HAP-1 (cell line): ENCODE measurements at regions not wholly inside any gene's neighbourhood (a gene's known extent, or its start where the extent isn't known, plus 50 kb on each side); places are given as distances from the start of the nearest gene placed in this dataset.

Source experiments
- DNase-seq, 2 experiments: peaks; one replicate each; pipeline ENCODE4 v3.0.0-alpha.2; 2016 to 2020; ENCODE audit warnings: low spot score in 2 of 2
- H3K27me3 ChIP-seq: fragments of 250-450 bp; sonication (Bioruptor Pico); 2 replicates; pipeline ENCODE4 v1.5.1; 2020; ENCODE audit warnings: low read depth, mild to moderate bottlenecking, moderate library complexity
- H3K36me3 ChIP-seq: fragments of 250-450 bp; sonication (Bioruptor Pico); replicated peaks from 2 replicates; pipeline ENCODE4 v1.5.1; 2020; ENCODE audit warnings: mild to moderate bottlenecking
- H3K4me1 ChIP-seq: fragments of 250-450 bp; sonication (Bioruptor Pico); 2 replicates; pipeline ENCODE4 v1.5.1; 2020; ENCODE audit warnings: mild to moderate bottlenecking
- H3K4me3 ChIP-seq: fragments of 250-450 bp; sonication (Bioruptor Pico); 2 replicates; pipeline ENCODE4 v1.5.1; 2020; ENCODE audit warnings: mild to moderate bottlenecking, moderate library complexity
- H3K9me3 ChIP-seq: fragments of 250-450 bp; sonication (Bioruptor Pico); 2 replicates; pipeline ENCODE4 v1.5.1; 2020; ENCODE audit warnings: mild to moderate bottlenecking, moderate library complexity
- in situ Hi-C: fragments of 300-500 bp; cut with MboI; formaldehyde crosslinking; loops from 3 replicates; pipeline ENCODE4 v1.14.3; 2020; ENCODE audit warnings: low sequenced_read_pairs, inconsistent platforms, mixed read lengths

DNA sequence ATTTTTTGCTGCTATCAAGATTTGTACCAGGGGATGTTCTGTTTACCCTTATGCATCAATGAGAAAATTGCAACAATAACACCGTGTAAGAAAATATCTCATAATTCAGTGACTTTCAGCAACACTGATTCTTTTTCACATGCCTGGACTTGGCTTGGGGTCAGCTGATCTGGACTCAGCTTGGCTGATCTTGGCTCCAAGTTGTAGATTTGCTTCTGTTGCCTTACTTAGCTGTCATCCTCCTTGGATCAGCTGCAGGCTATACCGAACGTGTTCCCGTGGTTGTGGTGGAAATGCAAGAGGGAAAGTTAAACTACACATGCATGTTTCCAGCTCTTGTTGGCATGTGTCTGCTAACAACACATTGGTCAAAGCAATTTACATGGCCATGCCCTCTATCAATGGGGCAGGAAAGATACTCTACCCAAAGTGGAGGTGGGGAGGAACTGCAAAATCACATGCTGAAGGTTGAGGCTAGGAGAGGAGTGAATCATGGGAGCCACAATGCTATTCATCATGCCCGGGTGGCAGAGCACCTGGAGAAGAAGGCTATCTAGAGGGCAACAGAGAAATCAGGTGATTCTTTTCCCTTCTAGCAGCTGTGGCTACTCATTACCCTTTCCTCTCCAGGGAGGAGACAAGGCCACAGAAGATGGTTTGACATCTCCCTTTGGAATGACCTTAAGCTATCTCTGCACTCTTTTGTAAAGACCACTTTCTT is 1276.3 kb upstream of the AUTS2 start:
- in situ Hi-C loops, result no loop called here
- no peak overlapping the region for H3K4me3 ChIP-seq
- H3K36me3 ChIP-seq, result no peaks in the 10 kb centered on the region

DNA sequence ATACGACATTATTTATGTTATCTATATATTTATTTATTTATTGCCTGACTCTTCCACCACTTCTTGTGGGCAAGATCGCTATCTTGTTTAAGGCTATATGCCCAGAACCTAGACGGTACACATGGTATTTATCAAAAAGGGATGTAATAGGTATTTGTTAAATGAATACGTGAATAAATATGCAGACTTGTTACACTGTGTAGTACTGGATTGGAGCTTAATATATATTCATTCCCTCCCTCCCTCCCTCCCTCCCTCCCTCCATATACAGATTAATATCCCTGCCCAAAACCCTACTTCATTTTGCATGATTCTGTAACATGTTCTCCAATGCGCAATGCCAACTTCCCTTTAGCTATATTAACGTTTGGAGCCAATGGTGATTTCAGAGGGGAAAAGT is 1273.7 kb upstream of the AUTS2 start:
- Histone ChIP-seq H3K4me3 (no peak overlapping the region), H3K9me3 (no peaks in the 10 kb centered on the region), H3K27me3 (no peaks in the 10 kb centered on the region), H3K4me1 (no peaks in the 10 kb centered on the region), H3K36me3 (no peaks in the 10 kb centered on the region)
- in situ Hi-C loops, result no loop called here
- DNase-seq, result no peak

More for the DNA sequence above, 1276.3 kb upstream of the AUTS2 start:
- no peaks in the 10 kb centered on the region for H3K4me1 ChIP-seq
- H3K27me3 ChIP-seq, result no peaks in the 10 kb centered on the region
- no peak for DNase-seq
- H3K9me3 ChIP-seq, result no peaks in the 10 kb centered on the region

DNA sequence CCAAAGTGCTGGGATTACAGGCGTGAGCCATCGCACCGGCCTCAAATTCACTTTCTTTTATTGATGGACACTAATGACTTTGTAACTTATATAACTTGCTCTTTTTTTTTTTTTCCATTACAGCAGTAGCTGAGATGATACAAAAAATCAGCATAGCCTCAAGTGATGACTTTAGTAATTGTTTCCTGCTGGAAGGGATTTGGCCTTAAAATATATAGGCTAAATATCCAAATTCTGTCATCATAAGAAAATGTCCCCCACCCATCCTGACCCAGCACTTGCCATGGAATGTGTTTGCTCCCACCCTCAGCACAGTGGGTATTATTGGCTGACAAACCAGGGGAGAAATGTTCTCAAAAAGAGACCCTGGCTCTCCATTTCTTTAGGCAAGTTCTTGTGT is 1264.1 kb upstream of the AUTS2 start:
- in situ Hi-C loops, result no loop called here
- DNase-seq, result no peak
- Histone ChIP-seq H3K4me3 (no peak overlapping the region), H3K9me3 (no peaks in the 10 kb centered on the region), H3K27me3 (no peaks in the 10 kb centered on the region), H3K36me3 (no peaks in the 10 kb centered on the region), H3K4me1 (no peaks in the 10 kb centered on the region)

DNA sequence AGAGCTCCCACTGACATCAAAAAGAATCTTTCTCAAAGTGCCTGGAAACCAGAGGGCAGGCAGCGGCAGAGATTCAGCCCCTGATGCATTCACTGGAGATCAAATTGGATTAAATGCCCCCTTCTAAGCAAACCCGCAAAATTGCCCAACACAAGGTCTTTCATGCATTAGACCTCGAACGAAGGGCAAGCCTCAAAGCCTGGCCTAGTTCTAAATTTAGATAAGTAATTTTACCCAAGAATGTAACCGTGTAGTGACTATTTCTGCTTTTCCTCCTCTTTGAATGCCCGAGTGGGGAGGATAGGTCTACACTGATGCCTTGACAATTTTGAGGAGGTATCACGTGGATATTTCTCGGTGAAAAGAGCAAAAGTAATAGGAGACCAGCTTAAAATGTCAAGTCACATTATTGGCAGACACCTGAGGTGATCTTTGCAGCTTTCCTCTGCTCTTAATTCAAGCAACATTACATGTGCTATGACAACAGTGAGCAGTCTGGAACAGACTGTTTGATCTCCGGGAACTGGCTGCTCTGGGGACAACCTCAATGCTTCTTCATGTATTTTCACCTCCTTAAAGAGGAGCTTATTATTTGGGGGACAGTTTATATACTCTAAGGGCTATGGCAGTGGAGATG is 1263.5 kb upstream of the AUTS2 start:
- no peak for DNase-seq
- in situ Hi-C loops, result no loop called here
- H3K27me3 ChIP-seq, result no peaks in the 10 kb centered on the region
- H3K4me1 ChIP-seq, result no peaks in the 10 kb centered on the region
- no peaks in the 10 kb centered on the region for H3K36me3 ChIP-seq
- no peak overlapping the region for H3K4me3 ChIP-seq
- no peaks in the 10 kb centered on the region for H3K9me3 ChIP-seq

DNA sequence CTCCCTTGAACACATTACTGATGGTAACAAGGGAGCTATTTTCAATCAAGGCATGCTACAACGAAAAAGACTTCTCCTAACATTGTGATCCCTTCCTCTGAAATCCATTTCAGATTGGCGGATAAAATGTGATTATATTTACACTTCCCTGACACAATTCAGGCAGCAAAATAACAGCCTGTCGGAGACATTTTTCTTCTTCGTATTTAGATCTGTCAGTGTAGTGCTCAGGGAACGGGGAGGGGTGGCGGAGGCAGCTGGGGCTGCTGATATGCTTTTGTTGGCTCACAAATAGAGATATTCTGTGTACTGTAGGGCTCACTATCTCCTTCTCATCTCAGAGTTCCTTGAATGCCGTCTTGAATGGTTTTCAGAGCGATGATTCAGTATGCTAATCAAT is 1261.7 kb upstream of the AUTS2 start:
- no peaks in the 10 kb centered on the region for H3K36me3 ChIP-seq
- no peaks in the 10 kb centered on the region for H3K27me3 ChIP-seq
- no peaks in the 10 kb centered on the region for H3K9me3 ChIP-seq
- in situ Hi-C loops, result no loop called here
- H3K4me3 ChIP-seq, result no peak overlapping the region
- no peaks in the 10 kb centered on the region for H3K4me1 ChIP-seq
- DNase-seq, result no peak

DNA sequence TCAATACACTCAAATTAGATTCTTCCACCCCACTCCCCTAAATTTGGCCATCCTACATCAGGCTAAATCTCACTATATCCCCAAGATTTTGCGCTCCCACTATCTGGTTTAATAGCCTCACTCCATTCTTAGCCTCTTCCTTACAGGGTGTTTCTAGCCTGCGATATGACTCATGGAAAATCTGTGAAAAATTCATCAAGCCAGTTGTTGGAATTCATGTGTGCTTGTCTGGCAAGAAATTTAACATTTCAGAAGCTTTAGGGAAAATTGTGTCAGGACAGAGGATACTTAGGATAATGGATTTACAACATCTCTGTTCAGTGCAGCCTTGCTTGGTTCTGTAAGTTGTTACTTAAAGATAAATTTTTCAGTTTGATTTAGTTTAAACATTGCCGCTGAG is 1249.9 kb upstream of the AUTS2 start:
- Histone ChIP-seq H3K27me3 (no peaks in the 10 kb centered on the region), H3K4me3 (no peak overlapping the region), H3K4me1 (no peaks in the 10 kb centered on the region), H3K9me3 (no peaks in the 10 kb centered on the region; the same call in 1 of the 2 replicates), H3K36me3 (no peaks in the 10 kb centered on the region)
- in situ Hi-C loops, result no loop called here
- no peak for DNase-seq

DNA sequence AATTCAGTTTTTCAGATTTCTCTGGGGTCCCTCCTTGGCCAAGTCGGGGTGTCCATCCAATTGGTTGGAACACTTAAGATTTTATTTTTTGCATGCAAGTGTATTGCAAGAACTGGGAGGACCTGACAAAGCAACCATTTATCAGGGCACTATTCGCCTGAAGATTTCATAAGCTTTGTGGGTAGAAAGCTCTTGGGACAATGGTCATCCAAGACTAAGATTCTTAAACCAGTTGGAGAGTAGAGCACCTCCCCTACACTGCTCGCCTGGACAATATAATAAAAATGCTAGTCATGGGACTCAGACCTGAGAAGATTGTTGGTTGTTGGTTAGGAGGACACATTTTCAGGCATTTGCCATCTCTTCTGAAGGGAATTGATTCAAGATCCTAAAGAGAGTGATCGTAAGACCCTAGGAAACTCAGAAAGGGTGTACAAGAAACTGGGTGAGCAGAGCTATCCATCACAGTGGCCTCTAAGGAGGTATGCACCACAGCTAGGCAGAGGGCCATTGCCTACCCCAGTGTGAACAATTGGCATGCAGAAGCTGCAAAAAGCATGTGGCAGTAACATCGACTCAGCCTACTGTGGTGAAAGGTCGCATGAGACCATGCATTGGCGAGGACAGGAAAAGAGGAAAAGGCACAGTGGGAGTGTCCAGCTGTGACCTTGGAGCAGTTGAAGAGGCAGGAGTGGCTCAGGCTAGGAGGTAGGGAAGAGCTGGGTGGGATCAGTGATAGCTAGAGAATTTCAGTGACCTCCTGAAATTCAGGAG is 1235.3 kb upstream of the AUTS2 start:
- no peak for DNase-seq
- no peaks in the 10 kb centered on the region for H3K27me3 ChIP-seq
- no peaks in the 10 kb centered on the region for H3K36me3 ChIP-seq
- H3K4me1 ChIP-seq, result no peaks in the 10 kb centered on the region
- in situ Hi-C loops, result no loop called here
- H3K4me3 ChIP-seq, result no peak overlapping the region
- no peaks in the 10 kb centered on the region for H3K9me3 ChIP-seq

DNA sequence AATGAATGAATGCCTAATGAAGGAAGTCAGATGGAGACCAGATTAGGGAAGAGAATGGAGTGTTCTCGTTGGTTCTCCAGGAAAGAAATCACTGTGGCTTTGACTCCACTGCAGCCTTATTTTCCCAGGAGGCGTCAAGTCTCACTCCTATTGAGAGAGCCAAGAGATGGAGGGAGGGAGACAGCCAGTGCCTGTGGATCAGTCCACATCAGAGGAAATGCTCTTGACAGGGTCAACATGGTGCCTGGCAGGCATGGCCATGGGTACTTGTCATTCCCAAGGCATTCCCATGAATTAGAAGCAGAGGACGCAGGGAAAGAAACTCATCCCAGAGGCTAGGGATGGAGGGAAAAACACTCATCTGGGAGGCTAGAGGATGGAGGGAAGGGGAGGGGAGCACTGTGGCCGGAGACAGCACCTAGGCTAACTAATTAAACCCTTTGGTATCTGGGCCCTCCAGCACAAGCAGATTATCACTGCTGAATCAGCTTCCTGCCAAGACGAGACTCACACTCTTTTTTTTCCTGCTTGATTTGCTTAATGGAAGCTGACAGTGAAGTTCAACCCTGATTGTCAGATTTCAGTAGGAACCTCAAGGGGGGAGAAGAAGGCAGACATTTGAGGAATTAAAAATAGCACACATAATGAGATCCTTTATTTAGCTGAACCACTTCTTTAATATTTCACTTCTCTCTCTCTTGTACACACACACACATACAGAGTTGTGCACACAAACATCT is 1233.2 kb upstream of the AUTS2 start:
- H3K9me3 ChIP-seq, result no peaks in the 10 kb centered on the region
- no peak overlapping the region for H3K4me3 ChIP-seq
- in situ Hi-C loops, result no loop called here
- no peaks in the 10 kb centered on the region for H3K4me1 ChIP-seq
- no peak for DNase-seq
- H3K36me3 ChIP-seq, result no peaks in the 10 kb centered on the region
- no peaks in the 10 kb centered on the region for H3K27me3 ChIP-seq

DNA sequence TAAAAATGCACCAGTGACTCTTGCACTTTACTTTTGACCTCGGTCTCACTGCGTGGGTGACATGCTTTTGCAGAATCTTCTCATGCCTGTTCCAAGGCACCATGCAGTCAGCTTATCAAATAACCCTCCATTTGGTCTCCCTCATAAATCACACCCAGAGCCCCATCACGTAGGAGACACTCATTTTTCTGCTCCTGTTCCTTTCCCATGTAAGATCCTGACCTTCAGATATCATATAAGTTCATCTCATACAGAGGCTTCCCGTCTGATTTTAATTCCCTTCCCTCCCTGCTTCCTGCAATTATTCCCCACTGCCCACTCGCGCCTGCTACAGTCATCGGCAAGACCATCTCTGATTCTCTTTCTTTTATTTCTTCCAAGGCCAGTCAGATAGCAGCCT is 1226.3 kb upstream of the AUTS2 start:
- DNase-seq, result no peak
- no peak overlapping the region for H3K4me3 ChIP-seq
- H3K9me3 ChIP-seq, result no peaks in the 10 kb centered on the region
- H3K4me1 ChIP-seq, result no peaks in the 10 kb centered on the region
- in situ Hi-C loops, result no loop called here
- H3K27me3 ChIP-seq, result no peaks in the 10 kb centered on the region
- H3K36me3 ChIP-seq, result no peaks in the 10 kb centered on the region

DNA sequence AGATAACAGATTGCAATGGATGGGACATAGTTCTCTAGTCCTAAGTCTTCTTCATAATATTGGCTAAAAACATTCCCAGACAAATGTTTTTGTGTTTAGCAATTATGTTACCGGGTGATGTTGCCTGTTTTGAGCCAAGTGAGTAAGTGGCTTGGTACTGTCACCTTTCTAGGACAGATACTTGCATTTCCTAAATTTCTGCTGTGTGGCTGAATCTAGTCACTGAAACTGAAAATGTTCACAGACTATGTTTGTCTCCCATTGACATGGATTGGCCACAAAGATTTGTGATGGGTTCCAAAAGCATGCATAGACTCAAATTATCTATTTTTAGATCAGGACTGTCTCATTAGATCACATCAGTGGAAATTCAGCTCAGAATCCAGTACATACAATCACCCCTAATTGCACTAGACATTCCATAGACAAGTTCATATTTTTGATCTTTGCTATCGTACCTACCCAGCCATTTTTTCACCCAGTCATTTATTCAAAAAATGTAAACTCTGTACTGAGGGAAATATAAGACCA is 1222.1 kb upstream of the AUTS2 start:
- no peaks in the 10 kb centered on the region for H3K4me1 ChIP-seq
- no peak overlapping the region for H3K4me3 ChIP-seq
- H3K27me3 ChIP-seq, result no peaks in the 10 kb centered on the region
- H3K36me3 ChIP-seq, result no peaks in the 10 kb centered on the region
- no peak for DNase-seq
- in situ Hi-C loops, result no loop called here
- no peaks in the 10 kb centered on the region for H3K9me3 ChIP-seq

DNA sequence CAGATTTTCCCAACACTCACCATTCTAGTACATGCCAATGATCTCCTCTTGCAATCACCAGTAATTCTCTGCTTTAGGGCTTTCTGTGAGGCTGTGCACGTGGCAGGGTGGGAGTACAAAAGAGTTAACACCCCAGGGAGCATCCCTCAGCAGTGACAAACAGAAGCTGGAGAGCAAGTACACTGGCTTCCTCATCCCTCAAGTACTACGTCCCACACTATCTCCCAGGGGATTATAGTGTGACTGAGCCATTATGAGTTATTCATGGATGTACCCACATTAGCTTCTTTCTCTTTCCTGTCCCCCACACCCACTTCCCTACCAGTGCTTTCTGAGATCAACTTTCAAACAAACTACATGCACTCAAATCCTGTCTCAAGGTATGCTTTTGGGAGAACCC is 1216.5 kb upstream of the AUTS2 start:
- Histone ChIP-seq H3K4me1 (no peaks in the 10 kb centered on the region), H3K9me3 (no peaks in the 10 kb centered on the region), H3K27me3 (no peaks in the 10 kb centered on the region), H3K36me3 (no peaks in the 10 kb centered on the region), H3K4me3 (no peak overlapping the region)
- DNase-seq, result no peak
- in situ Hi-C loops, result no loop called here

DNA sequence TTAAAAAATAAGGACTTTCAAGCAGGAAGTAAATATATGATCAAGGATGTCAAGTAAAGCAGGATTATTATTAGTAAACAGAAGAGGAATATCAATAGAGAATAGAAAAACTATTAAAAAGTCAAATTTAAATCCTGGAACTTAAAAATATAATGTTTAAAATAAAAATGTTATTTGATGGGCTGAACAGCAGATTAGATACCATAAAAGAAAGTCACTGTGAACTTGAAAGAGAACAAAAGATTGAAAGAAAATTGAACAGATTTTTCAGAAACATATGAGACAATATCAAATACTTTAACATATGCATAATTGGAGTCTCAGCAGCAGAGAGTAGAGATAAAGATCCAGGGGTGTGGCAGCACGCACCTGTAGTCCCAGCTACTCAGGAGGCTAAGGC is 1213.7 kb upstream of the AUTS2 start:
- H3K27me3 ChIP-seq, result no peaks in the 10 kb centered on the region
- H3K36me3 ChIP-seq, result no peaks in the 10 kb centered on the region
- H3K9me3 ChIP-seq, result no peaks in the 10 kb centered on the region

DNA sequence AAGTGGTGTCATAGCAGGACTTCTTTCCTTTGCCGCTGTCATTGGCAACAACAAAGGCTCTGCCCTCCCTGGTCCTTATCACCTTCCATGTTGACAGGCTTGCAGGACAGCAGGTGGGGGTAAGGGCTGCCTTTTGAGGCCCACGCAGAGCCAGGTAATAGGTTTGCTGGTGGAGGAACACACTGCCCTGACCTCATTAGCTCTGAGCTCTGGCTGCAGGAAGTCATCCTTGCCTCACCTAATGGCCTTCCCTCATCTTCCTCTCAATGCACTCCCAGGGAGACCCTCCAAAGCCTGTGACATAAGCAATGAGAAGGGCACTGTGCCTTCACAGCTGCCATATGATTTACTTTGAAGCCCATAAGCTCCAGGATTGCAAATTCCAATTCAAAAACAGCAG is 1205.2 kb upstream of the AUTS2 start:
- no peaks in the 10 kb centered on the region for H3K27me3 ChIP-seq
- in situ Hi-C loops, result no loop called here
- H3K4me3 ChIP-seq, result no peak overlapping the region
- H3K36me3 ChIP-seq, result no peaks in the 10 kb centered on the region
- no peak for DNase-seq
- H3K9me3 ChIP-seq, result no peaks in the 10 kb centered on the region
- no peaks in the 10 kb centered on the region for H3K4me1 ChIP-seq

More for the DNA sequence above, 1213.7 kb upstream of the AUTS2 start:
- Histone ChIP-seq H3K4me3 (no peak overlapping the region), H3K4me1 (no peaks in the 10 kb centered on the region)
- in situ Hi-C loops, result no loop called here
- no peak for DNase-seq
